ENCODE measurements at regions not wholly inside any gene's neighbourhood (a gene's known extent, or its start where the extent isn't known, plus 50 kb on each side); places are given as distances from the start of the nearest gene placed in this dataset.
"Not testable (repeated sequence)": the region's sequence is repeated elsewhere in the genome, so short reads cannot be mapped to it uniquely, and the experiment has no call there.

DNA sequence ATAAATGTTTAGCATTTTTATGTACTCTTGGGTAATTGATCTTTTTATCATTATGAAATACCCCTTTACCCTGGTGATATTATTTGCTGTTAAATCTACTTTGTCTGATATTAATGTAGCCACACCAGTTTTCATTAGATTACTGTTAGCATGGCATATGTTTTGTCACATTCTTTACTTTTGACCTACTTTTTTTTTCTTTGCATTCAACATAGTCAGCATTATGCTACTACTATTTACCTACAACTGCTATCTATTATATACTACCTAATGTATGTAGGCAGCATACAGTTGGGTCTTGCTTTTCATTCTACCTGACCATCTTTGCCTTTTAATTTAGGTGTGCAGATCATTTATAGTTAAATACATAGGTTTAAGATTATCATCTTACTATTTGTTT is 1429.6 kb upstream of the ALCAM start:
- no peak for DNase-seq

DNA sequence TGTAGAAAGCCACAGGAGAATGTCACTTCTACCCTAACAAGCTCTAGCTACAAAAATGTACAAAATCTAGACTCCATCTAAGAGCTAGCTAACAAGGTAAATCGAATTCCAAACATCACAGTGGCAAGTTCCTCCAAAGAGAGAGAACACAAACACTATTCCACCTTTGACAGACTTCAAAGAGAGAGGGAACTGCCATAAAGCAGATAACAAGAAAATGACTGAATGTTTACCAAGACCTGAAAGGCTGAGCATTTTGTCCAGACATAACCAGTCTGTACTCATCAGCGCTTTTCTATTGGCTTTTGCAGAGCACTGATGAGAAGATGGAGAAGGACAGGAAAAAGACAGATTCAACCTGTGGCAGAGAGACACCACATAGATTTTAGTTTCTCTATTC is 1419.6 kb upstream of the ALCAM start:
- DNase-seq, result no peak

GRCh38 chr3:103949693-103950092 is 1417.0 kb upstream of the ALCAM start:
- DNase-seq, result no peak

GRCh38 chr3:103950676-103951075 is 1416.0 kb upstream of the ALCAM start:
- no peak for DNase-seq

- no peak for DNase-seq
These were observed 1412.9 kb upstream of the ALCAM start for GRCh38 chr3:103953796-103954195.

DNA sequence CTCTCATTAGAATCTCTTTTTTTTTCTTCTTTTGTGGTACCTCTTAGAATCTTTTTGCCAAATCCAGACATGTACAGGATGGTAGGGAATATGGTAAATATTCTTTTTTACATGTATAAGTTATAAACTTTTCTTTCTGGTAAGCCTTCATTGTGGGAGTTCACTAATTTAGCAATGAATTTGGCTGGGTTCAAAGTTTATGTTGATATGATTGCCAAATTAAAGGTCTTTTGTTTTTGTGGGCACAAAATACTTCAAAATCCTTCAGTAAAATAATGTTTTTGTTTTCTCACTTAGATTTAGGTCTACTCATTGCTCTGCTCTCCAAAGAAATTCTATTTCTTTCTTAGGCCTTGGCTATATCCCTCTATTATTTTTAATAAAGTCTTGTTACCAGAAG is 1405.9 kb upstream of the ALCAM start:
- no peak for DNase-seq

DNA sequence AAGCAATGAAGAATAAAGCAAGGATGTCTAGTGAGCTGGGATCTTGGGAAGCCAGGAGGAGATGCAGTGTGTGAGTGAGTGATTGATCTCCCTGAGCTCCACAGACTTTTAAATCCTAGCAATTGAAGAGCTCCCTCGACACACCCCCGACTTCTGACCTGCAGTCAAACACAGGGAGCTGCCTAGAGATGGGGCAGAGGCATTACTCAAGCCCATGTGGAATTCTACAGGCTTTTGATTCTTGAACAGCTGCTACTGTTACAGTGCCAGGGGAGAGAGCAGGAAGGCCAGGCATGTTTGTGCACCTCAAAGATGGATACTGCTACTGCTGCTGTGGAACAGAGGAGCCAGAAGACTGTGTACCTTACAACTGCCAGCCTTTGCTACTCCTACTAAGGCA is 1403.1 kb upstream of the ALCAM start:
- no peak for DNase-seq

GRCh38 chr3:103965764-103966163 is 1400.9 kb upstream of the ALCAM start:
- no peak for DNase-seq

DNA sequence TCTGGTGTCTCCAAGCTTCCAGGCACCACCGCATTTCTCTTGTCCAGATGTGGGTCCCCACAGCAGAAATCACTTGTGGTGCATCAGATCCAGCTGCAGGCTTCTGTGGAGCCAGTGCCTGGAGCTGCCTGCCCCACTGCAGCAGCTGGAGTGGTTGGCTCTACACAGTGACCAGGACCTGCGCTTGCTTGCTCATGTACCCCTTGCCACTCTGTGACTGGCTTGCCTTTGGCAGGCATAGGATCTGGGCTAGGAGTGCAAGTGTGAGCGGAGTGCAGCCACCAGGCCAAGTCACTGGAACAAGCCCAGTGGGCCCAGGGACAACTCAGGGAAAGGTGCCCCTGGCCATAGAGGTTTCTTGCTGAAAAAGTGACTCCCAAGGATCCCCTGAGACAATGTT is 1400.0 kb upstream of the ALCAM start:
- DNase-seq, result no peak

GRCh38 chr3:103968131-103968530 is 1398.6 kb upstream of the ALCAM start:
- DNase-seq, result no peak

DNA sequence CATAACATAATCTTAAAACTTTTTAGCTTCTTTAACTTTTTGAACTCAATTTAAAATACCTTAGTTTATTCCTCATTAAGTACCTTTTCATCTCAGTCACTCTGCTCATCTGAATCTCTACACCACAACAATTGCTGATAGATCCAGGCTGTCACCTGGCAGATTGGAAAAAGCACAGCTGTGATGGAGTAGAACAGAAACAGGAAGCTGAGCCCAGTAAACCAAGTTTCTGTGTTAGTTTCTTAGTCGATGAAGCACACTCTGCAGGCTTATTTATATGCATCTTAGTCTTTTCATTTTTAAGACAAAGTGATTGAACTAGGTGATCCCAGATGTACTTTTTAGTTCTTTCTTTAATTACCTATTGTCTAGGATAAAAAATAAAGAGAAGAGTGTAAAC is 1398.0 kb upstream of the ALCAM start:
- DNase-seq, result no peak

- no peak for DNase-seq
These were observed 1389.8 kb upstream of the ALCAM start for GRCh38 chr3:103976931-103977339.

DNA sequence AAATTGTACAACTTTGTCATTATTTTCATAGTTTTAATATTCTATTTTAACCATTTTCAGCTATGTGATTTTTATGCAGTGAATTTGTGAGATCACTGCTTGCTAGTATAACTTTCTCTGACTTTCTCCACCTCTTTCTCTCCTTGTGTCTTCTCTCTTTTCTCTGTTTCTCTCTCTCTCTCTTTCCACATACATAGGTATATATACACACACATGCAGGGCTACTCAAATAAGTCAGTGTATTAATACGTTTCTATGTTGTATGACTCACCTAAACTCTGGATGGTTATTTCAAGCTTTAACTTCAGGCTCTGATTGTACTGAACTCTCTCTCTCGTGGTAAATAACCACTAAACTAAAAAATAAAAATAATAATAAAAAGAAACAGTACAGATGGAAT is 1389.3 kb upstream of the ALCAM start:
- DNase-seq, result no peak

GRCh38 chr3:103991461-103992115 is 1375.1 kb upstream of the ALCAM start:
- no peak for DNase-seq

DNA sequence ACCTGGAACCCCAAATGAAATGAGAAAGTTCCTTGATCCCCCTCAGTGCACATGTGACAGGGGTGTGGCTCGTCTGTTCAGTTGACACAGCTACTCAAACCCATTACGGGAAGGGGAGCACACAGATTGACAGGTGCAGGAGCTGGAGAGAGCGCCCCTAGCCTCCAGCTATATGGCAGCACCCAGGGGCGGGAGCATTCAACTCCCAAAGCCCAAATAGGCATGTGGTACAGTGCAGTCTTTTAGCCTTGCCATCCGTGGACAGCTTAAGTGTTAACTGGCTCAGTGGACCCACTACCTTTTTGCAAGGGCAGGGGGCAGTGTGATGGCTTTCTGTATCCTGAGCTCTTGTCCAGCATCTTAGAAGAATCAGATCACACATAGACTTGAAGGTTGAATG is 1374.2 kb upstream of the ALCAM start:
- DNase-seq, result no peak

DNA sequence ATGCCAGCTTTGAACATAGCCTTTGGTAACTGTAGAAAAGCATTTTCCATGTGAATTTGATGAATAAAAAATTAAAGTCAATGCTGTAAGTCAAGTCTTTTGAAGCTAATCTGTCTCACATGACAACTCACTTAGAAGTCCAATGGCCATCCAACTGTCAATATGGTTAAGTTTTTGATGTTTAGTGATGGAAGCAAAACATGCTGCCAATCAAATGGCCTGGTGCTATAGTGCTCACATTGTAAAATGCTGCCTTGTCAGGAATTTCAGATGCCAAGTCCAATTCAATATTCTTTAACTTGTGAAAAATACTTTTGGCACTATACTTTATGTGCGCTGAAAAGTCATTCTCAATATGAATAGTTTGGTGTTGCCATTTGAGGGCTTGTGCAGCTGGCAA is 1361.8 kb upstream of the ALCAM start:
- DNase-seq, result no peak

DNA sequence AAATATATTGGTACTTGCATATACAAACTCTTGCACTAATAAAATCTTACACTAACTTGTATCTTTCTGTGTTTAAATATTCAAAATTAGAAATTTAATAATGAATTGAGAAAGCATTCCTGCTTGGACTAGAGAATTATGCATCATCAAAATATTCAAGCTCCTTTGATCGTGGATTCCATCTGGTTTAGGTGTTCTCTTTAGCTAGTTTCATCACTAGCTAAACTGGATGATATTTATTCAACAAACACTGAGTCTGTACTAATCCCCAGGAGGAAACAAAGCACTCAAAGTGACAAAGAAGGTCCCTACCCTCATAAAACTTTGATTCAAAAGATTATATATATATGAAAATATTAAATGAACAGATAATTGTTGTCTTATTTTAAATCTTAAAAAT is 1360.9 kb upstream of the ALCAM start:
- DNase-seq, result no peak

DNA sequence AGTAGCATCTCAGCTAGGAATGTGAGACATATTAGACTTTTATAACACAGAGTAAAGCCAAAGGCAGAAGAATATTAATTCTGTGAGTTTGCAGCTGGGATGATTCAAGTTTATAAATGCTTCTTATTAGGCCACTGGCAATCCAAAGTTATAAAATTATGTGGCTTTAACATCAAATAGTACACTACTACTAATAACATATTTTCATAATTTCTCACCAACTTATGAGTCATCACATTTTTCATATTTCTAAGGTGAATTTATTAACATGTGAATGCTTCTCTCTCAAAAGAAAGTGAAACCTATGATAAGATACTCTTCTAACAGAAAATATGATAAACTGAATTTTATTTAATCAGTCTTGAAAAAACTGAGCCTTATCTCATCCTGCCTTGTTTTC is 1348.2 kb upstream of the ALCAM start:
- no peak for DNase-seq

DNA sequence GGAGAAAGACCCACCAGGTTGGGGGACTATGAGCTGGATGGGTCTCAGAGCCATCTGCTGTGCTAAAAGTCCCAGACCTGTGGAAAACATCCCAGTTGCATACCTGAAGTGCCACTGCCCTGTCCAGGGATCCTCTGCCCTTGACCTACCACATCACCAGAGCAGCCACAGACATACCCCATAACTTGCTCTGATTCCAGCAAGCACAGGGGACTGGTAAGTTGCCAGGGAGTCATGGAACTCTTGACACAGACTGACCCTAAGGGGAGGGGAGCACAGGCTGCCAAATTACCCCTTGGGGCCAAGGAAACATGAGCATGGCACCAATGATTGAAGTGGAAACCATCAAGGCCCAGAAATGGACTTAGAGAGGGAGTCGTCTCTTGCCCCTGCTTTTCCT is 1335.1 kb upstream of the ALCAM start:
- no peak for DNase-seq

DNA sequence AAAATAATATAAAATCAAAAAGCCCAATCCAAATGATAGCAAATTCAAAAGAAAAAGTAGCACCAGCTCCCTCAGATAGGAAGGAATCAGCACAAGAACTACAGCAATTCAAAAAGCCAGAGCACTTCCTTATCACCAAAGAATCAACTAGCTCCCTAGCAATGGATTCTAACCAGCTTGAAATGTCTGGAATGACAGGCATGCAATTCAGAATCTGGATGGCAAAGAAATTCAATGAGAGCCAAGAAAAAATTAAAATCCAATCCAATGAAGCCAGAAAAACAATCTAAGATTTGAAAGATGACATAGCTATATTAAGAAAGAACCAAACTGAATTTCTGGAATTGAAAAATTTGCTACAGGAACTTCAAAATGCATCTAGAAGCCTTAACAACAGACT is 1334.4 kb upstream of the ALCAM start:
- DNase-seq, result no peak

GRCh38 chr3:104040896-104041295 is 1325.8 kb upstream of the ALCAM start:
- DNase-seq, result no peak

DNA sequence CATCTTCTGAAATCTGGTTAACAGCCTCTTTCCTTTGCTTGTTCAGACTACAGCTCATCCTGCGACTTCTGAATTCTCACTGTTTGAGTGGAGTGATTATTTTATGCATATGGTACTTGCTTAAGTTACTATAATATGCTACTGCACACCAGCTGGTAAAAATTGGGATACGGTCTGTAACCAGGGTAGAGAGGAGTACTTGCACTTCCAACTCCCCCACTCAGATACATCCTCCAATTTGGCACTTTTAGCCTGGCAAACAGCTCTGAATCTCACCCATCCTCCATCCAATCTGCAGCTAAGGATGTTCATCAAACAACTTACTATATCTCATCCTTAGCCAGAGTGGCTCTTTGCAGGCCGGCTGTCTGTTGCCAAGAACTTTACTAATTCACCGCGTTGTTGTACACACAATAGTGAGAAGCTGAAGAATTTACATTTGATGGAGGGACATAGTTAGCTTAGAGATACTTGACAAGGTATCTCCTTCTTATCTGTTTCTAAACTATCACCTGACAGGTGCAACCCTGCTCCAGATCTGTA is 1323.6 kb upstream of the ALCAM start:
- not testable (repeated sequence) for DNase-seq

DNA sequence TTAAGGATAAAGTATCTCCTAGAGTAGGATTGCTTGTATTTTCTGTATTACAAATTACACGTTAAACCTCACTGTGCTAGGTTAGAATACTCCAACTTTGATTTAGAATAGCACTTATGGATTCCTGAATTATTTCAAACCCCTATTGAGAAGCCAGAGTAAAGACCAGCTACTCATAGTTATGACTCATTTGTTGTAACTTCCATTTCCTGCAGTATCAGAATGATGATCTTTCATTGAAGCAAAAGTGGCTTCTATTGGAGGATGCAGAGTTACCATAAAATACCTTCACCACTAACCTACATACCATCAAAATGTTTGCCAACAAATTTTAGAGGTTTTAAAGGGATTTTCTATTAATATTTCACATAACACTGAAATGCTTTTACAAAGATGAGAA is 1322.7 kb upstream of the ALCAM start:
- no peak for DNase-seq

DNA sequence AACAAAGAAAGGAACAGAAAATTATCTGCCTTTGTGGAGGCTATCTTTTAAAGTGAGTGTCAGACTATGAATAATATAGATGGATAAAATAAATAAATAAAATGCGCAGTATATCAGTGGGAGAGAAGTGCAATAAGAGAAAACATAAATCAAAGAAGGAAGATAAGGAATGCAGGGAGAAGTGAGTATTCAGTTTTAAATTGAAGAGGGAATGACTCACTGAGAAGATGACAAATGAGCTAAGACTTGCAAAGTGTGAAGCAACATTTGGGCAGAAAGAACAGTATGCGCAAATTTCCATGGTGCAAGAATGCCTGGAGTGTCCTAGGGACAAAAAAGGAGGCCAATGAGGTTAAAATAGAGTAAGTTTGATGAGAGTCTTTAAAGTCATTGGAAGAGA is 1300.1 kb upstream of the ALCAM start:
- DNase-seq, result no peak

DNA sequence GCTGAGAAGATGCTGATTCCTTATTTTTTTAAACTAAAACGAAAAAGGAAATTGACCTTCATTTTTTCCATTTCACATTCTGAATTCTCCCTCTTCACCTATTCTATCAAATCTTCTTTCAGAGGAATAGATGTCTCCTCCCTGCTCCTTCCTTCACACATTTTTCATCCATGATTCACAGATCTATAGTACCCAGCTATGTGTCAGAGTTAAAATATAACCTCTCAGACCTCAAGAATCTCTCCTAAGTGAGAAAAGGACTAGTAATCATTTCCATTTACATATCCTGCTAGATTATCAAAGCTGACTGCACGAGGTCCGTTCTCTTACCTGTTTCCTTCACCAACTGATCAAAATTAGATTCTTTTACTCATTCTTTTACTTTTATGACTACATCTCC is 1297.6 kb upstream of the ALCAM start:
- no peak for DNase-seq

- DNase-seq, result no peak
These were observed 1295.8 kb upstream of the ALCAM start for GRCh38 chr3:104070906-104071305.
